PC-3 (cell line): ENCODE measurements at regions not wholly inside any gene's neighbourhood (a gene's known extent, or its start where the extent isn't known, plus 50 kb on each side); places are given as distances from the start of the nearest gene placed in this dataset.

Source experiments
- ATAC-seq: fragments of 200-7000 bp; cut with Tn5 transposase; 2 replicates; pipeline ENCODE4 v1.9.1; 2020; ENCODE audit warnings: mild to moderate bottlenecking, moderate library complexity
- BruUV-seq: library from RNA; stranded (reverse); fragments of 400-500 nt; replicated peaks from 2 replicates; lab custom pipeline; 2021; lab: Mats Ljungman, UMichigan
- CTCF ChIA-PET: fragments of 300-600 bp; sonication (Branson Sonifier 250); formaldehyde crosslinking; loops from one replicate; lab custom pipeline; 2022; ENCODE audit warnings: antibody characterized with exemption; lab: Charles Lee
- POLR2A ChIA-PET: fragments of 300-600 bp; sonication (Branson Sonifier 250); formaldehyde crosslinking; loops from one replicate; lab custom pipeline; 2022; ENCODE audit warnings: antibody characterized with exemption; ENCODE audit not compliant: unreplicated experiment; lab: Charles Lee
- DNase-seq: peaks from one replicate; pipeline ENCODE4 v3.0.0-alpha.2; 2015
- H2AFZ ChIP-seq: fragments of 300-600 bp; sonication (generic); 2 replicates; pipeline ENCODE4 v1.6.0; 2016; ENCODE audit warnings: antibody characterized with exemption, low read length
- H3F3A ChIP-seq: fragments of 300-600 bp; sonication (generic); one replicate; pipeline ENCODE4 v1.6.0; 2017; ENCODE audit warnings: antibody characterized with exemption, low read length, control low read depth, mild to moderate bottlenecking; ENCODE audit not compliant: unreplicated experiment
- H3K27ac ChIP-seq: fragments of 300-600 bp; sonication (generic); 2 replicates; pipeline ENCODE4 v1.5.1; 2016; ENCODE audit warnings: mild to moderate bottlenecking, low read length
- H3K27me3 ChIP-seq: fragments of 300-600 bp; sonication (generic); 2 replicates; pipeline ENCODE4 v1.6.1; 2016; ENCODE audit warnings: low read length, mixed read lengths
- H3K36me3 ChIP-seq: fragments of 300-600 bp; sonication (generic); 2 replicates; pipeline ENCODE4 v1.6.1; 2016; ENCODE audit warnings: low read depth, mixed run types, low read length, mixed read lengths
- H3K4me1 ChIP-seq: fragments of 300-600 bp; sonication (generic); 2 replicates; pipeline ENCODE4 v1.5.1; 2016; ENCODE audit warnings: low read length; ENCODE audit not compliant: insufficient read depth
- H3K4me2 ChIP-seq: fragments of 300-600 bp; sonication (generic); 2 replicates; pipeline ENCODE4 v1.6.0; 2016; ENCODE audit warnings: low read length
- H3K4me3 ChIP-seq: fragments of 300-600 bp; sonication (generic); 2 replicates; pipeline ENCODE4 v1.5.1; 2016; ENCODE audit warnings: mild to moderate bottlenecking, low read length, mixed read lengths
- H3K79me2 ChIP-seq: fragments of 300-600 bp; sonication (generic); 2 replicates; pipeline ENCODE4 v1.6.1; 2017; ENCODE audit warnings: low read length, mixed read lengths
- H3K9ac ChIP-seq: fragments of 300-600 bp; sonication (generic); 2 replicates; pipeline ENCODE4 v1.6.0; 2016; ENCODE audit warnings: mild to moderate bottlenecking, low read length
- H3K9me2 ChIP-seq: fragments of 300-600 bp; sonication (generic); replicated peaks from 2 replicates; pipeline ENCODE4 v1.6.1; 2016; ENCODE audit warnings: mixed run types, low read length, mixed read lengths
- H3K9me3 ChIP-seq: fragments of 300-600 bp; sonication (generic); 2 replicates; pipeline ENCODE4 v1.6.1; 2016; ENCODE audit warnings: low read length, mixed read lengths
- H4K20me1 ChIP-seq: fragments of 300-600 bp; sonication (generic); 2 replicates; pipeline ENCODE4 v1.6.1; 2016; ENCODE audit warnings: low read length, mixed read lengths
- EZH2 ChIP-seq: fragments of 300-600 bp; sonication (generic); IDR thresholded peaks from one replicate; pipeline ENCODE4 v1.6.1; 2017; ENCODE audit warnings: antibody characterized with exemption, mild to moderate bottlenecking, low read length; ENCODE audit not compliant: unreplicated experiment
- EZH2phosphoT487 ChIP-seq: fragments of 300-600 bp; sonication (generic); IDR thresholded peaks from 2 replicates; pipeline ENCODE4 v1.6.1; 2018; ENCODE audit warnings: mild to moderate bottlenecking, antibody characterized with exemption, low read length, borderline replicate concordance
- intact Hi-C: fragments of 100-400 bp; cut with micrococcal nuclease; formaldehyde crosslinking; loops from 2 replicates; pipeline ENCODE4 v1.9.0; 2023
- TF ChIP-seq, protein P1 (sequence below): fragments of 300-600 bp; sonication (generic); conservative IDR thresholded peaks from 2 replicates; pipeline ENCODE4 v1.5.1; 2017; ENCODE audit warnings: antibody characterized with exemption, low read depth, mild to moderate bottlenecking, low read length

DNA sequence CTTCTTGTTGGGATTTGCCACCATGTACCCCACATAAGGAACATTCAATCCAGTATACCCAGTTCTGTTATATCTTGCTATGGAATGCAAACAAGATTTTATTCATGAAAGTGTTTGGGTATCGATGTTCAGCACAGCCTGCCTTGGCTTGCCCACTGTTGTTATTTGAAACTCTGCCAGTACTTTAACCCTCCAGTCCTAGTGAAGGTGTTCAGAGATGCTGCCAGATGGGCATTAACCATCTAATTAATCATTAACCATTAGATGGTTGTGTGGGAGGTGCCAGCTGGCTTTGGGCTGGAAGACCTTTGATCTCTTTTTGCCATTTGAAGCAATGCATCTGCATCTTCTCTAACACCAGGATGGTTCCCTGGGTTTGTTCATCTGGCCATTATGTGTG lies 363.0 kb downstream of the SH2D4B start:
- ATAC-seq (no peak), DNase-seq (no peak)
- no TSS peak for BruUV-seq
- Histone ChIP-seq H3F3A (no peaks in the 10 kb centered on the region), H3K27me3 (no peaks in the 10 kb centered on the region), H3K4me3 (no peak overlapping the region), H3K27ac (no peak overlapping the region), H3K79me2 (no peaks in the 10 kb centered on the region), H4K20me1 (no peaks in the 10 kb centered on the region), H3K36me3 (no peaks in the 10 kb centered on the region), H2AFZ (no peak overlapping the region), H3K9me2 (no peaks in the 10 kb centered on the region), H3K4me1 (no peaks in the 10 kb centered on the region), H3K9ac (no peak overlapping the region), H3K9me3 (no peaks in the 10 kb centered on the region), H3K4me2 (no peak overlapping the region)
- intact Hi-C loops = no loop called here
- ChIA-PET CTCF (no interaction called here), POLR2A (no interaction called here)
- TF ChIP-seq, protein P1, sequence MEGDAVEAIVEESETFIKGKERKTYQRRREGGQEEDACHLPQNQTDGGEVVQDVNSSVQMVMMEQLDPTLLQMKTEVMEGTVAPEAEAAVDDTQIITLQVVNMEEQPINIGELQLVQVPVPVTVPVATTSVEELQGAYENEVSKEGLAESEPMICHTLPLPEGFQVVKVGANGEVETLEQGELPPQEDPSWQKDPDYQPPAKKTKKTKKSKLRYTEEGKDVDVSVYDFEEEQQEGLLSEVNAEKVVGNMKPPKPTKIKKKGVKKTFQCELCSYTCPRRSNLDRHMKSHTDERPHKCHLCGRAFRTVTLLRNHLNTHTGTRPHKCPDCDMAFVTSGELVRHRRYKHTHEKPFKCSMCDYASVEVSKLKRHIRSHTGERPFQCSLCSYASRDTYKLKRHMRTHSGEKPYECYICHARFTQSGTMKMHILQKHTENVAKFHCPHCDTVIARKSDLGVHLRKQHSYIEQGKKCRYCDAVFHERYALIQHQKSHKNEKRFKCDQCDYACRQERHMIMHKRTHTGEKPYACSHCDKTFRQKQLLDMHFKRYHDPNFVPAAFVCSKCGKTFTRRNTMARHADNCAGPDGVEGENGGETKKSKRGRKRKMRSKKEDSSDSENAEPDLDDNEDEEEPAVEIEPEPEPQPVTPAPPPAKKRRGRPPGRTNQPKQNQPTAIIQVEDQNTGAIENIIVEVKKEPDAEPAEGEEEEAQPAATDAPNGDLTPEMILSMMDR = no peak
- TF ChIP-seq EZH2 (no peak), EZH2phosphoT487 (no peak)

GRCh38 chr10:80908611-80909010 lies 370.9 kb downstream of the SH2D4B start:
- Histone ChIP-seq H3F3A (no peaks in the 10 kb centered on the region), H3K4me1 (no peaks in the 10 kb centered on the region), H3K9me2 (no peaks in the 10 kb centered on the region), H3K79me2 (no peaks in the 10 kb centered on the region), H3K4me3 (no peak overlapping the region), H2AFZ (no peak overlapping the region), H4K20me1 (no peaks in the 10 kb centered on the region), H3K36me3 (no peaks in the 10 kb centered on the region), H3K9ac (no peak overlapping the region), H3K27me3 (no peaks in the 10 kb centered on the region), H3K4me2 (no peak overlapping the region), H3K9me3 (no peaks in the 10 kb centered on the region), H3K27ac (no peak overlapping the region)
- ChIA-PET CTCF (no interaction called here), POLR2A (no interaction called here)
- no peak for ATAC-seq
- no peak for DNase-seq
- TF ChIP-seq EZH2phosphoT487 (no peak), EZH2 (no peak)
- TF ChIP-seq, protein P1 = no peak
- no TSS peak for BruUV-seq
- intact Hi-C loops = no loop called here

GRCh38 chr10:80909254-80909653 lies 371.6 kb downstream of the SH2D4B start:
- ChIA-PET CTCF (no interaction called here), POLR2A (no interaction called here)
- no peak for ATAC-seq
- BruUV-seq = no TSS peak
- Histone ChIP-seq H3K36me3 (no peaks in the 10 kb centered on the region), H3K4me2 (no peak overlapping the region), H3K9me3 (no peaks in the 10 kb centered on the region), H3K4me3 (no peak overlapping the region), H3F3A (no peaks in the 10 kb centered on the region), H3K27ac (no peak overlapping the region), H4K20me1 (no peaks in the 10 kb centered on the region), H2AFZ (no peak overlapping the region), H3K79me2 (no peaks in the 10 kb centered on the region), H3K4me1 (no peaks in the 10 kb centered on the region), H3K9me2 (no peaks in the 10 kb centered on the region), H3K27me3 (no peaks in the 10 kb centered on the region), H3K9ac (no peak overlapping the region)
- intact Hi-C loops = no loop called here
- no peak for DNase-seq
- TF ChIP-seq, protein P1 = no peak
- TF ChIP-seq EZH2 (no peak), EZH2phosphoT487 (no peak)
